ENCODE measurements at regions not wholly inside any gene's neighbourhood (a gene's known extent, or its start where the extent isn't known, plus 50 kb on each side); places are given as distances from the start of the nearest gene placed in this dataset.

GRCh38 chr3:94179059-94179458, 116.2 kb downstream of the NSUN3 start:
- DNase-seq (ENCODE audit: low read depth) = no peak

GRCh38 chr3:94183551-94183950, 120.7 kb downstream of the NSUN3 start:
- DNase-seq (ENCODE audit: low read depth) = no peak

GRCh38 chr3:94184781-94185180, 121.9 kb downstream of the NSUN3 start:
- DNase-seq (ENCODE audit: low read depth) = no peak

- no peak for DNase-seq (ENCODE audit: low read depth)
These were observed 122.9 kb downstream of the NSUN3 start for GRCh38 chr3:94185753-94186152.

DNA sequence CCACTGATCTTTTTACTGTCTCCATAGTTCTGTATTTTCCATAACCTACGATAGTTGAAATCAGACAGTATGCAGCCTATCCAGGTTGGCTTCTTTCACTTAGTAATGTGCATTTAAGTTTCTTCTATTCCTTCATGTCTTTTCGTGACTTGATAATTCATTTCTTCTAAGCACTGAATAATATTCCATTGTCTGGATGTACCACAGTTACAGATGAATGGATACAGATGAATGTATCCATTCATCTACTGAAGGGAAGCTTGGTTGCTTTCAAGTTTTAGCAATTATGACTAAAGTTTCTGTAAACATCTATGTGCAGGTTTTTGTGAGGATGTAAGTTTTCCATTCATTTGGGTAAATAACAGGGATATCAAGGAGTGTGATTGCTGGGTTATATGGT, 124.8 kb downstream of the NSUN3 start:
- DNase-seq (ENCODE audit: low read depth) = no peak

GRCh38 chr3:94195381-94195780, 132.5 kb downstream of the NSUN3 start:
- DNase-seq (ENCODE audit: low read depth) = no peak

DNA sequence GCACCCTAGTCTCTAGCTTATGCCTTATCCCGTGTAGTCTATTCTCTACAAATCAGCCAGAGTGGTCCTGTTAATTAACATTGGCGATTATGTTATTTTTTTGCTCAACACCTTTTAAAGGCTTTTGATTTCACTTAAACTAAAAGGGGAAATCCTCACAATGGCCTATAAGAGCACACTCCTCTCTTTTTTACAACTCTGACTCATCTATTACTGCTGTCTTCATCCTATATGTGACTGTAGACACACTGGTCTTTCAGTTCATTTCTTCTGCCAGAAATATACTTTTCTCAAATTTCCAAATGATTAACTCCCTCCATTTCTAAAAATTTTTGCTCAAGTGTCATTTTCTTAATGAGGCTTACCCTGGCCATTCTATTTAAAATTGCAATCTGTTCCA, 143.4 kb downstream of the NSUN3 start:
- no peak for DNase-seq (ENCODE audit: low read depth)

GRCh38 chr3:94210256-94210655, 147.4 kb downstream of the NSUN3 start:
- no peak for DNase-seq (ENCODE audit: low read depth)

GRCh38 chr3:94217406-94217805, 154.5 kb downstream of the NSUN3 start:
- no peak for DNase-seq (ENCODE audit: low read depth)

DNA sequence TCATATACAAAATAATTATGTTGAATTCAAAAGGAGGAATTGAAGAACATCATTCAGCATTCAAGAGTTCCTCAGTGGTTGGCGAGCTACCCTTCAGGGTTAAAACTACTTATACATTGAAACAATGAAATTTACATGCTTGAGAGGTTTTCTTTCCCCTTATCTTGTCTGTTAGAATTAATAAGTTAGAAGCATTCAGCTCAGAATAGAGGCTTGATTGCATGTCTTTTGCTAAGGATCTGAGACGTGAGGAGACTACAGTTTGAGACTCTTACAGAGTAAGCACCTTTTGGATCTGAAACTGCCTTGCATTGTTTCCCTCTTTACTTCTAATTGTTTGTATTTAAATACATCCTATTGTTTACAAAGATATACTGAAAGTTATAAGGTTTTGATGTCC, 157.6 kb downstream of the NSUN3 start:
- no peak for DNase-seq (ENCODE audit: low read depth)

DNA sequence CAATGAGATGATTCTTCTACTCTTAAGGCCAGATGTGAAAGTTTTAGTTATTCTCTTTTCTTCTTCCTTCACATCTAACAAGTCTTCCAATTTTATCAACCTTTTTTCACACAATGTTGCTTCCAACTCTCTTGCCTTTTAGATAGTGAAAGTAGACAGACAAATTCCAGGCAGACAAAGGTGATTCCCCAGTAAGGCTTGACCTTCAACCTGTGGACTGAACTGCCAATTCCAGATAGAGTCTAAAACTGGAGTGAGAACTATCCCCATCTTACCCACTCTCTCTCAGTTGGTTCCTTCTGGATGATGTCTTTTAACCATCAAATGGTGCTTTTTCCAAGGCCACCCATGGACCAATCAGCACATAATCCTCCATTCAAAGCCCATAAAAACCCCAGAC, 159.0 kb downstream of the NSUN3 start:
- DNase-seq (ENCODE audit: low read depth) = no peak

DNA sequence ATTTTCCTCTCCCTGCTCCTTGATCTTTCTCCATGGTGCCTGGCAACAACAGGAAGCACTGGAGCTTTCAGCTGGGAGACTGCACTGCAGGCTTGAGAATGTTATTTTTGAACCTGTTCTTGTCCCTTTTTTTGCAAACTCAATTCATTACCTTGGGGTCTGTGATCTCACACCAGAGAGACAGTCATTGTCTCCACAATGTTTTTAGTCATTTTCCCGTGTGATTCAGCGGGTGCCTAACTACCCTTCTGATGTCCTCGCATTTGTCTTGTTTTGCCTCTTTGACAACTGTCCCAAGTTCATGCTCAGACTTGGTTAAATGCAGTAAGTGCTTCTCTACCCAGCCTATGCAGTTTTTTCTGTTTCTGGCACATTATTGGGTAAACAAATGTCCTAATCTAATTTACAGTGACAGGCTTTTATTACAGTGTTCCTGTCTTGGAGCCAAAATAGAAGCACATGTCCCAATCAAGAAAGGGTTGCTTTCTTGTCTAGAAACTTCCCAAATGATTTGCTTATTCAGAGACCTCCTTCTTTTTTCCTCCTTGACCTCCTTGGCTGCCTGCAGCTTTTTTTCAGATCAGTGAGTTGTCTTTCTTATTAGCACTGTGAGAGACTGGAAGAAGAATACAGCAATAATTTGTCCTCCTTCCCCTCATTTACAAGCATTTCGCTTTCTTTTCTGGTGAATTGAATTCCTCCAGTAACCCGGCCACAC, 162.4 kb downstream of the NSUN3 start:
- no peak for DNase-seq (ENCODE audit: low read depth)

- DNase-seq (ENCODE audit: low read depth) = no peak
These were observed 163.2 kb downstream of the NSUN3 start for GRCh38 chr3:94226078-94226477.

GRCh38 chr3:94232921-94233320, 170.1 kb downstream of the NSUN3 start:
- no peak for DNase-seq (ENCODE audit: low read depth)

- no peak for DNase-seq (ENCODE audit: low read depth)
These were observed 171.4 kb downstream of the NSUN3 start for GRCh38 chr3:94234177-94234788.

DNA sequence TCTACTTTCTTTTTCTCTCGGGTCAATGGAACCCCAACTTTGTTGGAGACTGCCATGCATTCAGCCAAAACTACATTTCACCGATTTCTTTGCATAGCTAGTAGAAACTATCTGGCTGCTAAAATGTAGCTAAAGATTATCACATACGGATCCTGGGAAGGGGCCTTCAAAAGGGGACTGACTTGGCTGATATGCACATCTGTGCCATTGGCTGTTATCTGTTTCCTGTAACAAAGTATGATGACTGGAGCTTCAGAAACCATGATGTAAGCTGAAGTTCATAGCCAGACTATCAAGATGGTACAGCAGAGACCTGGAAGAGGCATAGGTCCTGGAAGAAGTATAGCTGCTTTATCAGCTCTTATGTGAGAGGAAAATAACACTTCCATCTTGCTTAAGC, 179.1 kb downstream of the NSUN3 start:
- DNase-seq (ENCODE audit: low read depth) = no peak

GRCh38 chr3:94246171-94246570, 183.3 kb downstream of the NSUN3 start:
- DNase-seq (ENCODE audit: low read depth) = no peak

GRCh38 chr3:94248042-94248441, 185.2 kb downstream of the NSUN3 start:
- DNase-seq (ENCODE audit: low read depth) = no peak

GRCh38 chr3:94249491-94250079, 186.7 kb downstream of the NSUN3 start:
- DNase-seq (ENCODE audit: low read depth) = peak; percentile 40

DNA sequence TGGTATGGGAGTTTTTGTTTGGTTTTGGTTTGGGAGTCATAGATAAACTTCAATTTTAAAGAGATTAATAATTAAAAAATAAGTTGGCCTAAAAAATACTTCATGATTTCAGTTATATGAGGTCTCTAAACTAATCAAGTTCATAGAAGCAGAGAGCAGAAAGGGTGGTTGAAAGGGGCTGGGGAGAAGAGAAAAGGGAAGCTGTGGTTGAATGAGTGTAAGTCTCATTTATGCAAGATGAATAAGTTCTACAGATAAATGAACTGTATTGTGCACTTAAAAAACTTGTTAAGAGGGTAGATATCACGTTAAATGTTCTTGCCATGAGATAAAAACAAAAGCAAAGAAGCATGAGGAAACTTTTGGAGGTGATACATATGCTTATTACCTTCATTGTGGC, 188.7 kb downstream of the NSUN3 start:
- no peak for DNase-seq (ENCODE audit: low read depth)

- DNase-seq (ENCODE audit: low read depth) = no peak
These were observed 189.5 kb downstream of the NSUN3 start for GRCh38 chr3:94252316-94252715.

DNA sequence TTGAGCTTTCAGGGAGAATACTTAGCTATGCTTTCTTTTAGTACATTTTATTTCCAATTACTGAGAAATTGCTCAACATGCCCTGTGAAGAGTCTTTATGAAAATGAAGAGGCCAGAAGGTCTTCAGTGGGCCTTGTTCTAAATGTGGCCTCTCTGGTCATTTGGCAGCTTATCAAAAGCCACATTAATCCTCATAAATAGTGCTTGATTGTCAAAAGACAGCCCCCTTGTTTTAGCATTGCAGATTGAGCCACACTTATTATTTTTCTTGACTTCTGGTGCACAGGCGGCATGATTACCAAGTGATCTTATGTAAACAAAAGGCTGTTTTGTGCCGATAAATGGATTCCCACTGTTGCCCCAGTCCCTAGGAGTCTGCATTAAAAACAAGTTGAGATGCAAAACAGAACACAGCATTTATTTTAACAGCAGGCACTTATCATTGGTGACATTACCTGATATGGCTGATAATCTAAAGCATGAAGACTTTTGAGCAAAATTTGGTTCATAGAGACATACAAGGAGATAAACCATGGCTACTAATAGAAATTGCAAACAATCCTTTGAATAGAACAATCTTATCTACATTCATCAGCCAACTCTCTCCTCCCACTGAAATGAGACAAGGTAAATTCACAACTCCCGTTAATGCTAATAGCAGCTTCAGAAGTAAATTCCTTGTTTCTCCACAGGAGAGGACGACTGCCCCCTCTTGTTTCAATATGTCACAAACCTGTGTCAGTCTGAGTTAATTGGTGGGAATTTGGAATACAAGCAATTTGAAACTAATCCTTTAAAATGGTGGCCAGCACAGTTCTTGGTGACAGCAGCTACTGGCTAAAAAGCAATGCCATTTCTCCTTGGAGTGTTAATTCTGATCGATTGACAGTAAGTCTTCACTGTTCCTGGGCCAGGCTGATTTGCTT, 194.3 kb downstream of the NSUN3 start:
- DNase-seq (ENCODE audit: low read depth) = no peak

DNA sequence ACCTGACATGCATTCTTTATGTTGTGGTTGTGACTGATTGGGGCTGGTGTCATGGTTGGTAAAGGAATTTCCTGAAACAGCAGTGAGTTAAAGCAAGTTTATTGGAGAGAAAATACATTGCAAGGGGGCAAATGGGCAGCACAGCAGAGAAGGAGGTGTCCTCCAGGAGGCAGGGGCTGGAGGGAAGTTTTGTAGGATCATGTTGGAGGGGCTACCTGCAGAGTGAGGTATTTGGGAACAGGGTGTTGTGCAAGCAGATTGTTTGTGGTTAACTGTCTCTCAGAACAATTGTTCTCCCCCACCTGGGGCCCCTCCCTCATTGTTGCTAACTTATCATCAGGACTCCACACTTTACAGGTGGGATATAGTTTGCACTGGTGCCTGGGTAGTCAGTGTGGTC, 196.0 kb downstream of the NSUN3 start:
- no peak for DNase-seq (ENCODE audit: low read depth)

All from stimulated activated CD8-positive, alpha-beta memory T cell treated with anti-CD3 and anti-CD28 coated beads, Interleukin-7, amount 100 ng/mL, for 24 hours (primary cell).